Liver (tissue), 8 donors: ENCODE measurements at regions not wholly inside any gene's neighbourhood (a gene's known extent, or its start where the extent isn't known, plus 50 kb on each side); places are given as distances from the start of the nearest gene placed in this dataset.

Experiments used
- DNase-seq: peaks from one replicate; pipeline ENCODE4 v3.0.0-alpha.2; 2017; ENCODE audit warnings: low spot score
- H3K27ac ChIP-seq, 2 donors: one replicate each; pipeline ENCODE4 v1.7.0; 2013; ENCODE audit warnings: inconsistent platforms in 2 of 2, low read length in 2 of 2, control low read depth in 1 of 2, low read depth in 1 of 2, mild to moderate bottlenecking in 1 of 2
- H3K27me3 ChIP-seq, 4 donors: one replicate each; pipeline versions ENCODE4 v1.6.1 to v1.7.0; 2013; ENCODE audit warnings: low read length in 3 of 4, inconsistent platforms in 1 of 4, mild to moderate bottlenecking in 1 of 4, moderate library complexity in 1 of 4; ENCODE audit not compliant: control insufficient read depth in 4 of 4, insufficient read depth in 4 of 4
- H3K36me3 ChIP-seq, 4 donors: one replicate each; pipeline versions ENCODE4 v1.6.1 to v1.7.0; 2013; ENCODE audit warnings: low read length in 3 of 4, mild to moderate bottlenecking in 3 of 4, low read depth in 1 of 4, moderate library complexity in 1 of 4; ENCODE audit not compliant: control insufficient read depth in 4 of 4, insufficient read depth in 3 of 4
- H3K4me1 ChIP-seq, 4 donors: one replicate each; pipeline versions ENCODE4 v1.6.1 to v1.7.0; 2013; ENCODE audit warnings: low read length in 3 of 4, mild to moderate bottlenecking in 3 of 4, moderate library complexity in 1 of 4; ENCODE audit not compliant: control insufficient read depth in 4 of 4, insufficient read depth in 4 of 4
- H3K4me3 ChIP-seq, 3 donors: one replicate each; pipeline versions ENCODE4 v1.6.1 to v1.7.0; 2013; ENCODE audit warnings: low read length in 3 of 3, control low read depth in 1 of 3, low read depth in 1 of 3, mild to moderate bottlenecking in 1 of 3
- H3K9ac ChIP-seq, 2 donors: one replicate each; pipeline ENCODE4 v1.7.0; 2013; ENCODE audit warnings: low read length in 2 of 2, mild to moderate bottlenecking in 2 of 2, moderate library complexity in 2 of 2, control low read depth in 1 of 2, low read depth in 1 of 2
- H3K9me3 ChIP-seq, 4 donors: one replicate each; pipeline versions ENCODE4 v1.6.1 to v1.7.0; 2013; ENCODE audit warnings: low read length in 3 of 4; ENCODE audit not compliant: control insufficient read depth in 4 of 4
- CTCF ChIP-seq: fragments of 150-350 bp; IDR thresholded peaks from 2 replicates; pipeline ENCODE4 v1.5.1; 2017; ENCODE audit warnings: improper control_type of control experiment, low read depth, low read length; ENCODE audit not compliant: missing input control
- FOXA1 ChIP-seq: IDR thresholded peaks from 2 replicates; pipeline ENCODE4 v1.6.1; 2016; ENCODE audit warnings: antibody characterized with exemption
- FOXA2 ChIP-seq: IDR thresholded peaks from 2 replicates; pipeline ENCODE4 v1.6.1; 2016; ENCODE audit warnings: antibody characterized with exemption
- GABPA ChIP-seq, 2 donors: IDR thresholded peaks in 1 of 2; conservative IDR thresholded peaks in 1 of 2; 2 replicates each; pipeline ENCODE4 v1.6.1; 2016; ENCODE audit warnings: antibody characterized with exemption in 2 of 2, mild to moderate bottlenecking in 1 of 2, moderate library complexity in 1 of 2
- HNF4A ChIP-seq, 2 donors: conservative IDR thresholded peaks; 2 replicates each; pipeline ENCODE4 v1.6.1; 2016; ENCODE audit warnings: antibody characterized with exemption in 2 of 2, mild to moderate bottlenecking in 2 of 2
- HNF4G ChIP-seq: IDR thresholded peaks from 2 replicates; pipeline ENCODE4 v1.6.1; 2016; ENCODE audit warnings: antibody characterized with exemption
- JUND ChIP-seq, 2 donors: IDR thresholded peaks; 2 replicates each; pipeline ENCODE4 v1.6.1; 2016; ENCODE audit warnings: antibody characterized with exemption in 2 of 2
- NR2F2 ChIP-seq: IDR thresholded peaks from 2 replicates; pipeline ENCODE4 v1.6.1; 2016; ENCODE audit warnings: antibody characterized with exemption
- RAD21 ChIP-seq, 2 donors: IDR thresholded peaks; 2 replicates each; pipeline ENCODE4 v1.6.1; 2016; ENCODE audit warnings: antibody characterized with exemption in 2 of 2, mild to moderate bottlenecking in 2 of 2
- RXRA ChIP-seq, 2 donors: IDR thresholded peaks; 2 replicates each; pipeline ENCODE4 v1.6.1; 2017 to 2018; ENCODE audit warnings: antibody characterized with exemption in 2 of 2, mild to moderate bottlenecking in 1 of 2
- SP1 ChIP-seq: IDR thresholded peaks from 2 replicates; pipeline ENCODE4 v1.6.1; 2018; ENCODE audit warnings: antibody characterized with exemption, mild to moderate bottlenecking
- TAF1 ChIP-seq: conservative IDR thresholded peaks from 2 replicates; pipeline ENCODE4 v1.6.1; 2016; ENCODE audit warnings: antibody characterized with exemption, mild to moderate bottlenecking
- WGBS: extraction: QIAGEN DNeasy Blood & Tissue Kit; methylation state at CpG from one replicate; pipeline ENCODE4 v1.1.7; 2013; 5-methylcytosine and 5-hydroxymethylcytosine counted together
- TF ChIP-seq, protein P1 (sequence below): IDR thresholded peaks from 2 replicates; pipeline ENCODE4 v1.6.1; 2016; ENCODE audit warnings: antibody characterized with exemption
- TF ChIP-seq, protein P2 (sequence below): IDR thresholded peaks from 2 replicates; pipeline ENCODE4 v1.6.1; 2016; ENCODE audit warnings: antibody characterized with exemption
- TF ChIP-seq, protein P3 (sequence below): IDR thresholded peaks from 2 replicates; pipeline ENCODE4 v1.6.1; 2016; ENCODE audit warnings: antibody characterized with exemption, mild to moderate bottlenecking
- donor health status: healthy.
- donor health status: healthy.
- donor health status: healthy.
- donor health status: healthy.
- donor health status: healthy.

DNA sequence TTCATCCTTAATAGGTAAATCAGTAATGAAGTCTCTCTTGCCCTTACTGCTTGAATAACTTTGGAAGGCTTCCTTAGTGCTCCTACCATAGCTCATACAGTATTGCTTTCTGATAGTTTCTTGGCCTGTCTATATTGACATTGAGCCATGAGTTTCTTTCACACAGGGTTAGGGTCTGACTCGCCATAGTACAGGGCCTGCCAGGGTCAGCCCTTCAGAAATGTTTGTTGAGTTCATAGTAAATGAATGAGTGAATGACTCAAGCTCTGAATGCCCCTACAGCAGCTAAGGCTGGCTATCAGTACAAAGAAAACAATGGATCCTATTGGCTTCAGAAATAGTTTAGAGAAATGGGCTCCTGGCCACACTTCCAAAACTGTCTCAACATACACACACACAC lies 65.0 kb upstream of the LRATD1 start:
- H3K36me3 ChIP-seq = no peaks in the 10 kb centered on the region
- WGBS = 83% methylated on average over 1 of the region's 1 CpG
- H3K4me1 ChIP-seq = peaks cover 2 to 7% (median 3%) of the 10 kb centered on the region in 4 donors
- TF ChIP-seq, protein P1, sequence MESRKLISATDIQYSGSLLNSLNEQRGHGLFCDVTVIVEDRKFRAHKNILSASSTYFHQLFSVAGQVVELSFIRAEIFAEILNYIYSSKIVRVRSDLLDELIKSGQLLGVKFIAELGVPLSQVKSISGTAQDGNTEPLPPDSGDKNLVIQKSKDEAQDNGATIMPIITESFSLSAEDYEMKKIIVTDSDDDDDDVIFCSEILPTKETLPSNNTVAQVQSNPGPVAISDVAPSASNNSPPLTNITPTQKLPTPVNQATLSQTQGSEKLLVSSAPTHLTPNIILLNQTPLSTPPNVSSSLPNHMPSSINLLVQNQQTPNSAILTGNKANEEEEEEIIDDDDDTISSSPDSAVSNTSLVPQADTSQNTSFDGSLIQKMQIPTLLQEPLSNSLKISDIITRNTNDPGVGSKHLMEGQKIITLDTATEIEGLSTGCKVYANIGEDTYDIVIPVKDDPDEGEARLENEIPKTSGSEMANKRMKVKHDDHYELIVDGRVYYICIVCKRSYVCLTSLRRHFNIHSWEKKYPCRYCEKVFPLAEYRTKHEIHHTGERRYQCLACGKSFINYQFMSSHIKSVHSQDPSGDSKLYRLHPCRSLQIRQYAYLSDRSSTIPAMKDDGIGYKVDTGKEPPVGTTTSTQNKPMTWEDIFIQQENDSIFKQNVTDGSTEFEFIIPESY = no peak
- TF ChIP-seq CTCF = no peak
- no peaks in the 10 kb centered on the region for H3K27me3 ChIP-seq
- H3K27ac ChIP-seq = no peak overlapping the region
- H3K9me3 ChIP-seq = no peaks in the 10 kb centered on the region
- H3K4me3 ChIP-seq = no peak overlapping the region
- H3K9ac ChIP-seq = no peak overlapping the region
- DNase-seq = no peak

DNA sequence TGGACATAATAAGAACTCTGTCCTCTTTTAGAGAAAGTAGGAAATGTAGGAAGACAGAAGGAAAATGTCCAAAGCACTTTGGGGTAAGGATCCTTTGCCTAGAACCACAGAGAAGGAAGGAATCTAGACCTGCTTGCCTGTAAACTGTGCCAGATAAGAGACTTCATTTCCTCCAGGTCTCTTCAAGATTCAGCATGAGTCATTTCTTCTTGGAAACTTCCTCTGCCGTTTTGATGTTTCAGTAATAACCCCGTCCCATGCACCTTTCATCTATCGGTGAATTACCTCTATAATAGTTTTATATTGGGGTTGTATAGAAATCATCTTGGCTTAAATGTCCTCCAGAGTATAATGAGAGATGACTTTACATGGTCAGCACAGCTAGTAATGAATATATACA lies 63.2 kb upstream of the LRATD1 start:
- H3K9me3 ChIP-seq = no peaks in the 10 kb centered on the region
- no peak overlapping the region for H3K27ac ChIP-seq
- 80% methylated on average over 3 of the region's 3 CpGs for WGBS
- H3K9ac ChIP-seq = no peak overlapping the region
- H3K4me1 ChIP-seq = peaks cover 2 to 12% (median 5%) of the 10 kb centered on the region in 4 donors
- H3K27me3 ChIP-seq = no peaks in the 10 kb centered on the region
- no peaks in the 10 kb centered on the region for H3K36me3 ChIP-seq
- no peak for DNase-seq
- no peak overlapping the region for H3K4me3 ChIP-seq
- TF ChIP-seq FOXA1 = no peak
- TF ChIP-seq GABPA (IDR thresholded peaks at IDR 0.05 in 1 of 2, conservative IDR thresholded peaks at IDR 0.05 in 1 of 2) = no peak
- no peak for TF ChIP-seq RAD21 (IDR thresholded peaks at IDR 0.05)
- TF ChIP-seq, protein P2, sequence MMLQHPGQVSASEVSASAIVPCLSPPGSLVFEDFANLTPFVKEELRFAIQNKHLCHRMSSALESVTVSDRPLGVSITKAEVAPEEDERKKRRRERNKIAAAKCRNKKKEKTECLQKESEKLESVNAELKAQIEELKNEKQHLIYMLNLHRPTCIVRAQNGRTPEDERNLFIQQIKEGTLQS = no peak
- TF ChIP-seq FOXA2 = no peak
- TF ChIP-seq NR2F2 = no peak

GRCh38 chr2:14572633-14573032 lies 59.9 kb upstream of the LRATD1 start:
- DNase-seq = no peak
- 26% methylated on average over 2 of the region's 2 CpGs for WGBS
- peak; percentile 13 for TF ChIP-seq FOXA2
- TF ChIP-seq RXRA (IDR thresholded peaks at IDR 0.05) = peak in 1 of 2 donors; percentile 19
- TF ChIP-seq HNF4G = no peak
- TF ChIP-seq RAD21 (IDR thresholded peaks at IDR 0.05) = no peak

GRCh38 chr2:14577843-14578242 lies 54.7 kb upstream of the LRATD1 start:
- Histone ChIP-seq H3K9ac (no peak overlapping the region), H3K27me3 (no peaks in the 10 kb centered on the region), H3K27ac (no peak overlapping the region), H3K4me3 (no peak overlapping the region), H3K4me1 (peaks cover 0 to 3% (median 0%) of the 10 kb centered on the region in 4 donors), H3K36me3 (no peaks in the 10 kb centered on the region), H3K9me3 (no peaks in the 10 kb centered on the region)
- 46% methylated on average over 4 of the region's 4 CpGs for WGBS
- no peak for DNase-seq
- TF ChIP-seq FOXA2 = no peak
- TF ChIP-seq NR2F2 = no peak
- no peak for TF ChIP-seq HNF4G
- TF ChIP-seq, protein P3, sequence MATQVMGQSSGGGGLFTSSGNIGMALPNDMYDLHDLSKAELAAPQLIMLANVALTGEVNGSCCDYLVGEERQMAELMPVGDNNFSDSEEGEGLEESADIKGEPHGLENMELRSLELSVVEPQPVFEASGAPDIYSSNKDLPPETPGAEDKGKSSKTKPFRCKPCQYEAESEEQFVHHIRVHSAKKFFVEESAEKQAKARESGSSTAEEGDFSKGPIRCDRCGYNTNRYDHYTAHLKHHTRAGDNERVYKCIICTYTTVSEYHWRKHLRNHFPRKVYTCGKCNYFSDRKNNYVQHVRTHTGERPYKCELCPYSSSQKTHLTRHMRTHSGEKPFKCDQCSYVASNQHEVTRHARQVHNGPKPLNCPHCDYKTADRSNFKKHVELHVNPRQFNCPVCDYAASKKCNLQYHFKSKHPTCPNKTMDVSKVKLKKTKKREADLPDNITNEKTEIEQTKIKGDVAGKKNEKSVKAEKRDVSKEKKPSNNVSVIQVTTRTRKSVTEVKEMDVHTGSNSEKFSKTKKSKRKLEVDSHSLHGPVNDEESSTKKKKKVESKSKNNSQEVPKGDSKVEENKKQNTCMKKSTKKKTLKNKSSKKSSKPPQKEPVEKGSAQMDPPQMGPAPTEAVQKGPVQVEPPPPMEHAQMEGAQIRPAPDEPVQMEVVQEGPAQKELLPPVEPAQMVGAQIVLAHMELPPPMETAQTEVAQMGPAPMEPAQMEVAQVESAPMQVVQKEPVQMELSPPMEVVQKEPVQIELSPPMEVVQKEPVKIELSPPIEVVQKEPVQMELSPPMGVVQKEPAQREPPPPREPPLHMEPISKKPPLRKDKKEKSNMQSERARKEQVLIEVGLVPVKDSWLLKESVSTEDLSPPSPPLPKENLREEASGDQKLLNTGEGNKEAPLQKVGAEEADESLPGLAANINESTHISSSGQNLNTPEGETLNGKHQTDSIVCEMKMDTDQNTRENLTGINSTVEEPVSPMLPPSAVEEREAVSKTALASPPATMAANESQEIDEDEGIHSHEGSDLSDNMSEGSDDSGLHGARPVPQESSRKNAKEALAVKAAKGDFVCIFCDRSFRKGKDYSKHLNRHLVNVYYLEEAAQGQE = no peak
- no peak for TF ChIP-seq HNF4A (conservative IDR thresholded peaks at IDR 0.05)
- no peak for TF ChIP-seq JUND (IDR thresholded peaks at IDR 0.05)
- TF ChIP-seq TAF1 = no peak
- TF ChIP-seq RAD21 (IDR thresholded peaks at IDR 0.05) = no peak
- TF ChIP-seq SP1 = no peak

More at GRCh38 chr2:14572633-14573032, 59.9 kb upstream of the LRATD1 start:
- Histone ChIP-seq H3K9ac (no peak overlapping the region), H3K27ac (no peak overlapping the region), H3K27me3 (no peaks in the 10 kb centered on the region), H3K36me3 (no peaks in the 10 kb centered on the region), H3K4me1 (peaks cover 2 to 12% (median 5%) of the 10 kb centered on the region in 4 donors), H3K4me3 (no peak overlapping the region), H3K9me3 (no peaks in the 10 kb centered on the region)
